Endodermal cell (in vitro differentiated cells): ENCODE measurements at regions not wholly inside any gene's neighbourhood (a gene's known extent, or its start where the extent isn't known, plus 50 kb on each side); places are given as distances from the start of the nearest gene placed in this dataset.

Experiments
- DNase-seq: peaks from one replicate; pipeline ENCODE4 v3.0.0-alpha.2; 2017
- H3K27ac ChIP-seq: 2 replicates; pipeline ENCODE4 v1.5.1; 2013; ENCODE audit warnings: mild to moderate bottlenecking, low read depth, low read length, moderate library complexity
- H3K27me3 ChIP-seq: 2 replicates; pipeline ENCODE4 v1.6.1; 2013; ENCODE audit warnings: mild to moderate bottlenecking, low read length, moderate library complexity; ENCODE audit not compliant: insufficient read depth, control insufficient read depth, poor library complexity, severe bottlenecking
- H3K36me3 ChIP-seq: 2 replicates; pipeline ENCODE4 v1.7.0; 2013; ENCODE audit warnings: mild to moderate bottlenecking, low read length, moderate library complexity; ENCODE audit not compliant: control insufficient read depth, insufficient read depth
- H3K4me1 ChIP-seq: one replicate; pipeline ENCODE4 v1.7.0; 2013; ENCODE audit warnings: low read length; ENCODE audit not compliant: control insufficient read depth, insufficient read depth
- H3K4me3 ChIP-seq: 2 replicates; pipeline ENCODE4 v1.5.1; 2013; ENCODE audit warnings: mild to moderate bottlenecking, low read length, moderate library complexity
- H3K9ac ChIP-seq: 2 replicates; pipeline ENCODE4 v1.6.1; 2013; ENCODE audit warnings: mild to moderate bottlenecking, low read length, moderate library complexity; ENCODE audit not compliant: poor library complexity, severe bottlenecking; ENCODE audit errors: extremely low read depth
- H3K9me3 ChIP-seq: 2 replicates; pipeline ENCODE4 v1.6.1; 2013; ENCODE audit warnings: mild to moderate bottlenecking, low read length, moderate library complexity; ENCODE audit not compliant: control insufficient read depth
- H3K27ac Mint-ChIP-seq: 2 replicates; pipeline ENCODE4 v1.8.0; 2020; ENCODE audit warnings: mixed read lengths
- H3K27me3 Mint-ChIP-seq: 2 replicates; pipeline ENCODE4 v1.8.0; 2021; ENCODE audit warnings: mild to moderate bottlenecking, mixed read lengths; ENCODE audit not compliant: insufficient read depth
- H3K36me3 Mint-ChIP-seq: 2 replicates; pipeline ENCODE4 v1.8.0; 2020; ENCODE audit warnings: low read depth, mixed read lengths
- H3K4me1 Mint-ChIP-seq: 2 replicates; pipeline ENCODE4 v1.8.0; 2020; ENCODE audit warnings: mixed read lengths
- H3K4me3 Mint-ChIP-seq: 2 replicates; pipeline ENCODE4 v1.8.0; 2020; ENCODE audit warnings: mild to moderate bottlenecking, moderate library complexity, mixed read lengths
- H3K9me3 Mint-ChIP-seq: 2 replicates; pipeline ENCODE4 v1.8.0; 2020; ENCODE audit warnings: mild to moderate bottlenecking, mixed read lengths
- CTCF ChIP-seq: fragments of 200-600 bp; sonication (generic); conservative IDR thresholded peaks from 2 replicates; pipeline ENCODE4 v1.5.0; 2021; ENCODE audit warnings: antibody characterized with exemption, mild to moderate bottlenecking
- WGBS, 2 experiments: methylation state at CpG; one replicate each; pipeline versions ENCODE4 v1.1.5 to v1.1.7; 2013; ENCODE audit warnings: missing lambda C conversion rate in 2 of 2, mixed read lengths in 1 of 2; ENCODE audit not compliant: insufficient coverage in 1 of 2, insufficient read length in 1 of 2; 5-methylcytosine and 5-hydroxymethylcytosine counted together

GRCh38 chr12:131608740-131609690 is 101.9 kb upstream of the SFSWAP start:
- H3K4me1 ChIP-seq: no peaks in the 10 kb centered on the region
- peak; percentile 92 for TF ChIP-seq CTCF
- Mint-ChIP-seq H3K4me3 (no peak overlapping the region), H3K27ac (peak overlapping the region; percentile 30), H3K4me1 (peaks cover 13% of the 10 kb centered on the region), H3K9me3 (no peaks in the 10 kb centered on the region), H3K36me3 (no peaks in the 10 kb centered on the region), H3K27me3 (peaks cover 3% of the 10 kb centered on the region)
- H3K27me3 ChIP-seq: no peaks in the 10 kb centered on the region
- no peak overlapping the region for H3K9ac ChIP-seq
- WGBS, 2 experiments: 55 to 63% methylated on average over 22 to 27 of the region's 27 CpGs
- H3K27ac ChIP-seq: no peak overlapping the region
- peak; percentile 94 for DNase-seq
- H3K36me3 ChIP-seq: no peaks in the 10 kb centered on the region
- no peak overlapping the region for H3K4me3 ChIP-seq
- no peaks in the 10 kb centered on the region for H3K9me3 ChIP-seq

GRCh38 chr12:131609762-131610161 is 101.1 kb upstream of the SFSWAP start:
- Mint-ChIP-seq H3K4me3 (no peak overlapping the region), H3K27me3 (peaks cover 3% of the 10 kb centered on the region), H3K4me1 (peaks cover 7% of the 10 kb centered on the region), H3K9me3 (no peaks in the 10 kb centered on the region), H3K27ac (peak overlapping the region; percentile 30), H3K36me3 (no peaks in the 10 kb centered on the region)
- TF ChIP-seq CTCF: no peak
- Histone ChIP-seq H3K36me3 (no peaks in the 10 kb centered on the region), H3K27me3 (no peaks in the 10 kb centered on the region), H3K9me3 (no peaks in the 10 kb centered on the region), H3K4me1 (no peaks in the 10 kb centered on the region), H3K4me3 (no peak overlapping the region), H3K9ac (no peak overlapping the region), H3K27ac (no peak overlapping the region)
- DNase-seq: no peak
- 93% methylated on average over 9 of the region's 9 CpGs for WGBS, 2 experiments

- Mint-ChIP-seq H3K36me3 (no peaks in the 10 kb centered on the region), H3K27ac (no peak overlapping the region), H3K27me3 (peaks cover 3% of the 10 kb centered on the region), H3K4me3 (no peak overlapping the region), H3K9me3 (no peaks in the 10 kb centered on the region), H3K4me1 (peaks cover 7% of the 10 kb centered on the region)
- no peaks in the 10 kb centered on the region for H3K4me1 ChIP-seq
- H3K4me3 ChIP-seq: no peak overlapping the region
- no peak overlapping the region for H3K9ac ChIP-seq
- no peaks in the 10 kb centered on the region for H3K36me3 ChIP-seq
- no peak for TF ChIP-seq CTCF
- no peak for DNase-seq
- no peaks in the 10 kb centered on the region for H3K9me3 ChIP-seq
- 84% methylated on average over 7 to 10 of the region's 10 CpGs for WGBS, 2 experiments
- no peaks in the 10 kb centered on the region for H3K27me3 ChIP-seq
- no peak overlapping the region for H3K27ac ChIP-seq
Observed at GRCh38 chr12:131610181-131610580, 100.7 kb upstream of the SFSWAP start.
